ENCODE measurements at regions not wholly inside any gene's neighbourhood (a gene's known extent, or its start where the extent isn't known, plus 50 kb on each side); places are given as distances from the start of the nearest gene placed in this dataset.

DNA sequence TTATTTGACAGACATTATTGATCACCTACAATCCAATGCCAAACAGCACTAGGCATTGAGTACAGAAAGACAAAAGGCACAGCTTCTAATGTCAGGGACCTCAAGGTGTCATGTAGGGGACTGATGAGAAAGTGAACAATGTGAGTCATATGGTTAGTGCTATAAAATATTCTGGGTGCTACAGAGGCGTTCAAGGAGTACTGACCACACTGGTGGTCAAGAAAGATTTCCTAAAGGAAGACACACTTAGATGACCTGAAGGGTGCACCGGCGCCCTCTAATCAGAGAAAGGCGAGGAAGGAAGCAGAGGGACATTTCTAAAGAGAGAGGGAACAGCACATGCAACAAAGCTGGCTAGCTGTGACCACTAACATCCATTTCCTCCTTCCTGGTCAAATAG lies 64.9 kb upstream of the F3 start:
- TF ChIP-seq POLR2A (IDR thresholded peaks at IDR 0.05) (no peak), CTCF (IDR thresholded peaks at IDR 0.05 in 8 of 11, conservative IDR thresholded peaks at IDR 0.05 in 3 of 11) (no peak), POLR2AphosphoS5 (IDR thresholded peaks at IDR 0.05) (no peak)

All from spleen (tissue), 7 donors.